ENCODE measurements at regions not wholly inside any gene's neighbourhood (a gene's known extent, or its start where the extent isn't known, plus 50 kb on each side); places are given as distances from the start of the nearest gene placed in this dataset.

GRCh38 chr13:65600702-65601101 is 1629.4 kb downstream of the PCDH9 start:
- no peak for TF ChIP-seq CTCF (IDR thresholded peaks at IDR 0.05)
- TF ChIP-seq POLR2AphosphoS5 (IDR thresholded peaks at IDR 0.05): no peak
- TF ChIP-seq POLR2A (IDR thresholded peaks at IDR 0.05): no peak
- no peaks in the 10 kb centered on the region for H3K27me3 ChIP-seq (replicated peaks; ENCODE audit: insufficient read depth)
- H3K36me3 ChIP-seq: no peaks in the 10 kb centered on the region
- H3K4me3 ChIP-seq: no peak overlapping the region
- H3K27ac ChIP-seq: no peak overlapping the region
- intact Hi-C loops (cut with DNase I): no loop called here
- DNase-seq (ENCODE audit: low spot score): no peak
- no peaks in the 10 kb centered on the region for H3K9me3 ChIP-seq
- WGBS: 42% methylated on average over 4 of the region's 4 CpGs
- H3K4me1 ChIP-seq (replicated peaks): no peaks in the 10 kb centered on the region

- Histone ChIP-seq H3K27me3 (replicated peaks; ENCODE audit: insufficient read depth) (no peaks in the 10 kb centered on the region), H3K36me3 (no peaks in the 10 kb centered on the region), H3K4me3 (no peak overlapping the region), H3K9me3 (no peaks in the 10 kb centered on the region), H3K4me1 (replicated peaks) (no peaks in the 10 kb centered on the region), H3K27ac (no peak overlapping the region)
- WGBS: 77% methylated on average over 1 of the region's 1 CpG
- no peak for TF ChIP-seq CTCF (IDR thresholded peaks at IDR 0.05)
- no peak for TF ChIP-seq POLR2AphosphoS5 (IDR thresholded peaks at IDR 0.05)
- no peak for TF ChIP-seq POLR2A (IDR thresholded peaks at IDR 0.05)
- intact Hi-C loops (cut with DNase I): no loop called here
- DNase-seq (ENCODE audit: low spot score): no peak
Measured at GRCh38 chr13:65597839-65598818, 1632.0 kb downstream of the PCDH9 start.

GRCh38 chr13:65595916-65596315 is 1634.2 kb downstream of the PCDH9 start:
- 70% methylated on average over 2 of the region's 2 CpGs for WGBS

GRCh38 chr13:65594298-65594781 is 1635.8 kb downstream of the PCDH9 start:
- intact Hi-C loops (cut with DNase I): no loop called here
- Histone ChIP-seq H3K4me1 (replicated peaks) (no peaks in the 10 kb centered on the region), H3K36me3 (no peaks in the 10 kb centered on the region), H3K4me3 (no peak overlapping the region), H3K27ac (no peak overlapping the region), H3K27me3 (replicated peaks; ENCODE audit: insufficient read depth) (no peaks in the 10 kb centered on the region), H3K9me3 (no peaks in the 10 kb centered on the region)
- no peak for TF ChIP-seq CTCF (IDR thresholded peaks at IDR 0.05)
- TF ChIP-seq POLR2AphosphoS5 (IDR thresholded peaks at IDR 0.05): no peak
- TF ChIP-seq POLR2A (IDR thresholded peaks at IDR 0.05): no peak
- no peak for DNase-seq (ENCODE audit: low spot score)
- WGBS: 41% methylated on average over 1 of the region's 1 CpG

More at GRCh38 chr13:65595916-65596315, 1634.2 kb downstream of the PCDH9 start:
- H3K4me1 ChIP-seq (replicated peaks): no peaks in the 10 kb centered on the region
- H3K27ac ChIP-seq: no peak overlapping the region
- no peak overlapping the region for H3K4me3 ChIP-seq
- H3K9me3 ChIP-seq: no peaks in the 10 kb centered on the region
- H3K27me3 ChIP-seq (replicated peaks; ENCODE audit: insufficient read depth): no peaks in the 10 kb centered on the region
- intact Hi-C loops (cut with DNase I): no loop called here
- H3K36me3 ChIP-seq: no peaks in the 10 kb centered on the region
- no peak for DNase-seq (ENCODE audit: low spot score)
- TF ChIP-seq POLR2A (IDR thresholded peaks at IDR 0.05): no peak
- TF ChIP-seq CTCF (IDR thresholded peaks at IDR 0.05): no peak
- no peak for TF ChIP-seq POLR2AphosphoS5 (IDR thresholded peaks at IDR 0.05)

Data from prostate gland (tissue), 2 donors.